ENCODE measurements at regions not wholly inside any gene's neighbourhood (a gene's known extent, or its start where the extent isn't known, plus 50 kb on each side); places are given as distances from the start of the nearest gene placed in this dataset.

GRCh38 chr9:81741103-81741502 is 51.8 kb upstream of the TLE1 start:
- DNase-seq: no peak
- Histone ChIP-seq H3K4me3 (no peak overlapping the region), H3K27ac (no peak overlapping the region), H3K9me3 (no peaks in the 10 kb centered on the region), H3K36me3 (no peaks in the 10 kb centered on the region), H3K27me3 (no peaks in the 10 kb centered on the region), H3K4me1 (no peaks in the 10 kb centered on the region)
- TF ChIP-seq CTCF (IDR thresholded peaks at IDR 0.05): no peak
- TF ChIP-seq POLR2A (IDR thresholded peaks at IDR 0.05): no peak

- no peaks in the 10 kb centered on the region for H3K36me3 ChIP-seq
Observed at GRCh38 chr9:81748091-81748490, 58.7 kb upstream of the TLE1 start.

GRCh38 chr9:81753436-81753835 is 64.1 kb upstream of the TLE1 start:
- no peak for TF ChIP-seq CTCF (IDR thresholded peaks at IDR 0.05)
- TF ChIP-seq POLR2A (IDR thresholded peaks at IDR 0.05): no peak
- Histone ChIP-seq H3K4me3 (no peak overlapping the region), H3K9me3 (no peaks in the 10 kb centered on the region), H3K36me3 (no peaks in the 10 kb centered on the region), H3K27ac (no peak overlapping the region), H3K27me3 (no peaks in the 10 kb centered on the region), H3K4me1 (no peaks in the 10 kb centered on the region)
- DNase-seq: no peak

More at GRCh38 chr9:81748091-81748490, 58.7 kb upstream of the TLE1 start:
- H3K4me3 ChIP-seq: no peak overlapping the region
- H3K27ac ChIP-seq: no peak overlapping the region
- DNase-seq: no peak
- TF ChIP-seq POLR2A (IDR thresholded peaks at IDR 0.05) (no peak), CTCF (IDR thresholded peaks at IDR 0.05) (no peak)
- H3K9me3 ChIP-seq: no peaks in the 10 kb centered on the region
- no peaks in the 10 kb centered on the region for H3K27me3 ChIP-seq
- no peaks in the 10 kb centered on the region for H3K4me1 ChIP-seq

- Histone ChIP-seq H3K4me3 (no peak overlapping the region), H3K4me1 (no peaks in the 10 kb centered on the region), H3K27me3 (no peaks in the 10 kb centered on the region), H3K9me3 (no peaks in the 10 kb centered on the region), H3K36me3 (no peaks in the 10 kb centered on the region), H3K27ac (no peak overlapping the region)
- DNase-seq: no peak
- TF ChIP-seq POLR2A (IDR thresholded peaks at IDR 0.05) (no peak), CTCF (IDR thresholded peaks at IDR 0.05) (no peak)
Observed at GRCh38 chr9:81754245-81754644, 64.9 kb upstream of the TLE1 start.

GRCh38 chr9:81755721-81756120 is 66.4 kb upstream of the TLE1 start:
- no peak overlapping the region for H3K4me3 ChIP-seq
- TF ChIP-seq POLR2A (IDR thresholded peaks at IDR 0.05): no peak
- TF ChIP-seq CTCF (IDR thresholded peaks at IDR 0.05): no peak
- DNase-seq: no peak
- H3K27me3 ChIP-seq: no peaks in the 10 kb centered on the region
- no peaks in the 10 kb centered on the region for H3K9me3 ChIP-seq
- no peaks in the 10 kb centered on the region for H3K4me1 ChIP-seq
- no peak overlapping the region for H3K27ac ChIP-seq
- no peaks in the 10 kb centered on the region for H3K36me3 ChIP-seq

GRCh38 chr9:81756561-81756960 is 67.2 kb upstream of the TLE1 start:
- no peak for TF ChIP-seq POLR2A (IDR thresholded peaks at IDR 0.05)
- no peak for TF ChIP-seq CTCF (IDR thresholded peaks at IDR 0.05)
- no peaks in the 10 kb centered on the region for H3K27me3 ChIP-seq
- no peak overlapping the region for H3K27ac ChIP-seq
- no peaks in the 10 kb centered on the region for H3K4me1 ChIP-seq
- H3K9me3 ChIP-seq: no peaks in the 10 kb centered on the region
- no peak for DNase-seq
- H3K4me3 ChIP-seq: no peak overlapping the region
- no peaks in the 10 kb centered on the region for H3K36me3 ChIP-seq

Measured in Peyer's patch (tissue), 4 donors.